ENCODE measurements at regions not wholly inside any gene's neighbourhood (a gene's known extent, or its start where the extent isn't known, plus 50 kb on each side); places are given as distances from the start of the nearest gene placed in this dataset.
"Not testable (repeated sequence)": the region's sequence is repeated elsewhere in the genome, so short reads cannot be mapped to it uniquely, and the experiment has no call there.

- DNase-seq: peak in 1 of 3 donors; percentile 3
Measured at GRCh38 chr22:27585141-27585540, 216.4 kb downstream of the MN1 start.

GRCh38 chr22:27588268-27588667, 213.3 kb downstream of the MN1 start:
- DNase-seq: no peak

- DNase-seq: no peak
Measured at GRCh38 chr22:27588915-27589314, 212.6 kb downstream of the MN1 start.

GRCh38 chr22:27591060-27591459, 210.5 kb downstream of the MN1 start:
- DNase-seq: no peak

- no peak for DNase-seq
Measured at GRCh38 chr22:27593378-27593777, 208.2 kb downstream of the MN1 start.

GRCh38 chr22:27594020-27594419, 207.5 kb downstream of the MN1 start:
- DNase-seq: no peak

- no peak for DNase-seq
Measured at GRCh38 chr22:27594474-27595134, 207.0 kb downstream of the MN1 start.

GRCh38 chr22:27596133-27596870, 205.3 kb downstream of the MN1 start:
- DNase-seq: no peak

GRCh38 chr22:27597703-27598444, 203.7 kb downstream of the MN1 start:
- DNase-seq: peak in 2 of 3 donors; percentile 17 to 21

GRCh38 chr22:27598792-27599191, 202.8 kb downstream of the MN1 start:
- no peak for DNase-seq

- no peak for DNase-seq
Measured at GRCh38 chr22:27601195-27601594, 200.4 kb downstream of the MN1 start.

GRCh38 chr22:27602390-27602789, 199.2 kb downstream of the MN1 start:
- peak in 2 of 3 donors; percentile 29 to 37 for DNase-seq

- no peak for DNase-seq
Measured at GRCh38 chr22:27603111-27603799, 198.3 kb downstream of the MN1 start.

GRCh38 chr22:27603800-27604144, 197.8 kb downstream of the MN1 start:
- peak in 1 of 3 donors; percentile 27 for DNase-seq

GRCh38 chr22:27605390-27605789, 196.2 kb downstream of the MN1 start:
- no peak for DNase-seq

- DNase-seq: not testable (repeated sequence)
Measured at GRCh38 chr22:27607750-27608149, 193.8 kb downstream of the MN1 start.

- DNase-seq: no peak
Measured at GRCh38 chr22:27609451-27609888, 192.1 kb downstream of the MN1 start.

- DNase-seq: not testable (repeated sequence)
Measured at GRCh38 chr22:27610164-27610563, 191.4 kb downstream of the MN1 start.

- no peak for DNase-seq
Measured at GRCh38 chr22:27610863-27611786, 190.4 kb downstream of the MN1 start.

- peak in 1 of 3 donors; percentile 19 for DNase-seq
Measured at GRCh38 chr22:27612115-27612514, 189.4 kb downstream of the MN1 start.

GRCh38 chr22:27613099-27614005, 188.2 kb downstream of the MN1 start:
- no peak for DNase-seq

Data from suppressor macrophage treated with lipopolysaccharide for 1 hour (primary cell).